Mucosa of stomach (tissue), 1 donor: ENCODE measurements at regions not wholly inside any gene's neighbourhood (a gene's known extent, or its start where the extent isn't known, plus 50 kb on each side); places are given as distances from the start of the nearest gene placed in this dataset.
"Not testable (repeated sequence)": the region's sequence is repeated elsewhere in the genome, so short reads cannot be mapped to it uniquely, and the experiment has no call there.

ENCODE experiments used
- H3K27me3 ChIP-seq: one replicate; pipeline ENCODE4 v1.7.0; 2013; ENCODE audit warnings: mild to moderate bottlenecking, low read length; ENCODE audit not compliant: control insufficient read depth, insufficient read depth
- H3K36me3 ChIP-seq: one replicate; pipeline ENCODE4 v1.7.0; 2013; ENCODE audit warnings: low read length; ENCODE audit not compliant: control insufficient read depth, insufficient read depth
- H3K4me1 ChIP-seq: one replicate; pipeline ENCODE4 v1.7.0; 2013; ENCODE audit warnings: mild to moderate bottlenecking, low read length; ENCODE audit not compliant: control insufficient read depth, insufficient read depth
- H3K4me3 ChIP-seq: one replicate; pipeline ENCODE4 v1.7.0; 2013; ENCODE audit warnings: low read length
- H3K9ac ChIP-seq: one replicate; pipeline ENCODE4 v1.7.0; 2013; ENCODE audit warnings: mild to moderate bottlenecking, low read length, moderate library complexity
- H3K9me3 ChIP-seq: one replicate; pipeline ENCODE4 v1.7.0; 2013; ENCODE audit warnings: mild to moderate bottlenecking, low read length, moderate library complexity; ENCODE audit not compliant: control insufficient read depth
- donor health status: Pancreatic carcinoma.

DNA sequence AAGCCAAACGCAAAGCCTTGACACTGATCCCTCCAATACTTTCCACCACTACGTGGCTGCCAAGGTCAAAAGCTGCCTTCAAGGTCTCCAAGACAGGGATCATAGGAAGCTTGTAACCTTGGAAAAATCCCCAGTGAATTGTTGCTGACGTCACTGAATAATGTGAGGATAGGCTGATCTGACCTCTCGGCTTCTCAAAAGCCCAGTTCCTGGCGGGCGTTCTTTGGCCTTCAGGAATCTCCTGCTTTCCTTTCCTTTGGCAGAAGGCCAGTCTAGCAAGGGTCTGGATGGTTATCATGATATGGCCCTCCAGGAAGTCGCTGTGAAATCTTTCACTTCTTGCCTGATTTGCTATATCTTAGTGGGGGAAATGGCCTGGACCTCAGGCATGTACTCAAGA lies 61.4 kb upstream of the TNFAIP3 start:
- Histone ChIP-seq H3K4me1 (no peaks in the 10 kb centered on the region), H3K36me3 (no peaks in the 10 kb centered on the region), H3K9ac (no peak overlapping the region), H3K9me3 (no peaks in the 10 kb centered on the region), H3K27me3 (no peaks in the 10 kb centered on the region), H3K4me3 (no peak overlapping the region)

DNA sequence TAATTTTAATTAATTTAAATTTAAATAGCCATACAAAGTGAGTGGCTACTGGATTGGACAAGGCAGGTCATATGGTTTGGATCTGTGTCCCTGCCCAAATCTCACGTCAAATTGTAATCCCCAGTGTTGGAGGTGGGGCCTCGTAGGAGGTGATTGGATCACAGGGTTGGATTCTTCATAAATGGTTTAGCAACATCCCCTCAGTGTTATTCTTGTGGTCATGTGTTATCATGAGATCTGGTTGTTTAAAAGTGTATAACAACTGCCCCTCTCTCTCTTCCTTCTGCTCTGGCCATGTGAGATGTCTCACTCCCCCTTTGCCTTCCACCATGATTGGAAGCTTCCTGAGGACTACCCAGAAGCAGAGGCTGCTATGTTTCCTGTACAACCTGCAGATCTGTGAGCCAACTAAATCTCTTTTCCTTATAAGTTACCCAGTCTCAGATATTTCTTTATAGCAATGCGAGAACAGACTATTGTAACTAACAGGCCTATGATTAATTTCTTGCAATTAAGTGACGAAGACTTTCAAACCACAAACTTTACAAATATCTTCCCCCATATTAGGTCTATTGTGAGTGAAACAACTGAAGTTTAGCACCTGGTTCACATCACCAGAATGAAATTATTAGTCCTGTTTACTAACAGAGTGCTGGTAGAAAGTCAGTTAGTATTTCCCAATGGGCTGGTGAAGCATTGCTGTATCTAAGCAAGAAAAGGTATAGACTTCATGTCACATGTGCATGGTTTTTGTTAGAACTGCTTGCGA lies 60.0 kb upstream of the TNFAIP3 start:
- Histone ChIP-seq H3K4me3 (no peak overlapping the region), H3K9me3 (no peaks in the 10 kb centered on the region), H3K36me3 (no peaks in the 10 kb centered on the region), H3K4me1 (peaks cover 8% of the 10 kb centered on the region), H3K27me3 (no peaks in the 10 kb centered on the region), H3K9ac (no peak overlapping the region)

DNA sequence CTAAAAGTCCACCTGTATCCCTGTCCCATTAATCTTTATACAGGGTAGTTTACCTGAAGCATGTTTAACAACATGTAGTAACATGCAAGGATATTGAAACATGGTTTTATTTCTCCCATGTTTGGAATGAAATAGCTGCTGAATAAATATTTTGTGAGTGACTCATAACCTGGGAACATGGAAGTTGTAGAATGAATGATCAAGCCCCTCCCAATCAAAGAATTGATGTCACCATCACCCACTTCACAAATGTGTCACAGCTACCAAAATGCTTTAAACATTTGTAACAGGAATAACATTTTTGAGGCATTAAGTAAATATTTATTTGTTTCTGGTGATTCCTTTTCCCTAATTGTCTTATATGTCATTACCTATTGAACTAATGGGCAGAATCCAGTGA lies 58.9 kb upstream of the TNFAIP3 start:
- Histone ChIP-seq H3K9me3 (no peaks in the 10 kb centered on the region), H3K4me3 (no peak overlapping the region), H3K27me3 (no peaks in the 10 kb centered on the region), H3K36me3 (no peaks in the 10 kb centered on the region), H3K4me1 (peaks cover 8% of the 10 kb centered on the region), H3K9ac (no peak overlapping the region)

DNA sequence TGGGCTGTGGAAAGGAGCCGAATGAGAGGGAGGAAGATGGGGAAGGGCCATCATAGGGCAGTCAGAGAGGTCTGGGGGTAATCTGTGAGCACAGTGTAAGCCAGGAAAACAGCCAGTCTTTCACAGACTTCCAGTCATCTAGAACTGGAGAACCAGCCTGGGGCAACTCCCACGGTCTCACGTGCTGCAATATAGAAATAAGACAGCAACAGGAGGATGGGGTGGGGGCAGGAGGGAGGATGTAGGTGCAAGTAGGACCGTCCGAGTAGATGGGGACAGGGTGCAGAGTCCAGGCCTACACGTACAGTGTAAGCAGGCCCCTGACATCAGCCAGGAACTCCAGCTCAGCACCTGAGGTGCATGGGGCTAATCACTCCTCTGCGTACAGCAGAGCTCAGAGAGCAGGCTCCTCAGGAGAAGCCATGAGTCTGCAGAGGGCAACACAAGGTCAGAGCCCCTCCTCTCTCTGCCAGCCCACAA lies 58.2 kb upstream of the TNFAIP3 start:
- no peaks in the 10 kb centered on the region for H3K9me3 ChIP-seq

DNA sequence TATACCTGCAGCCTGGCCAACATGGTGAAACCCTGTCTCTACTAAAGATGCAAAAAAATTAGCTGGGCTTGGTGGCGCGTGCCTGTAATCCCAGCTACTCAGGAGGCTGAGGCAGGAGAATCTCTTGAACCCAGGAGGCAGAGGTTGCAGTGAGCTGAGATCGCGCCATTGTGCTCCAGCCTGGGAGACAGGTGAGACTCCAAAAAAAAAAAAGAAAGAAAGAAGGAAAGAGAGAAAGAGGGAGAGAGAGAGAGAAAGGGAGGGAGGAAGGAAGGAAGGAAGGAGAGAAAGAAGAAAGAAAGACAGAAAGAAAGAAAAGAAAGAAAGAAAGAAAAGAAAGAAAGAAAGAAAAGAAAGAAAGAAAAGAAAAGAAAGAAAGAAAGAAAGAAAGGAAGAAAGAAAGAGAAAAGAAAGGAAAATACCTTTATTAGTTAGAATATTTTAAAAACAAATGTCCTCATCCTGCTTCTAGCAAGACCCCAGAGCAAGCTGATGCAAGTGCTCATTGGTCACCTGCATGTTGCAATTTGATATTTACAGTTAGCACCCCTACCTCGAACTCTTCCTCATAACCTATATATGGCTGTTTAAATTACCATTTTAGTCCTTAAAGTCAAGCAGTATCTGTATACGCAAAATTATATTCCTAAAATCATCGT lies 57.0 kb upstream of the TNFAIP3 start:
- H3K4me1 ChIP-seq, H3K36me3 ChIP-seq, H3K27me3 ChIP-seq, H3K9me3 ChIP-seq, H3K9ac ChIP-seq, H3K4me3 ChIP-seq: not testable (repeated sequence)

More for the DNA sequence above, 58.2 kb upstream of the TNFAIP3 start:
- Histone ChIP-seq H3K4me3 (no peak overlapping the region), H3K27me3 (no peaks in the 10 kb centered on the region), H3K9ac (no peak overlapping the region), H3K4me1 (peaks cover 8% of the 10 kb centered on the region), H3K36me3 (no peaks in the 10 kb centered on the region)

DNA sequence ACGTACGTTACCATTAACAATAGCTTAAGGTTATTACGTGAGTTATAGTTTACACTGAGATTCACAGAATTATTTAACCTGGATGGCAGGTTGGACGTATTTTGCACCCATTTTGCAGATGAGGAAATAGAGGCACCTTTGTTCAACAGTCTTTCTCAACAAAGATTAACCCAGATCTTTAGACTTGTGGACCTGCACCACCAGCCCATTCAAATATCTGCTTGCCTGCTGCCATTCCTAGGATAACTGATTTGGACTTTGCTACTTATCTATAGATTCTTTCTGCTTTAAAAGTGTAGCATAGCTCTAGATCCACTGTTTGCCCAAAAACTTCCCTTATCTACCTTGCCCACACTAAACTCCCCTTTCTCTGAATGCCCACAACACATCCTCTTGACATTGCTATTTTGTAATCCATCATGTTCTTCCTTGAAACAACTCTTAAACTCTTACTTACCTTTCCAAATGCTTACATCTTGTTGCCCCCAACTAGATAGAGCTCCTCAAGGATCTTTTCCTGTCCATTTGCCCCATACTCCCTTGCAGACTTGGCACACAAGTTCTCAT lies 56.4 kb upstream of the TNFAIP3 start:
- H3K36me3 ChIP-seq, result no peaks in the 10 kb centered on the region
- H3K9ac ChIP-seq, result no peak overlapping the region
- no peaks in the 10 kb centered on the region for H3K9me3 ChIP-seq
- H3K4me1 ChIP-seq, result peaks cover 8% of the 10 kb centered on the region
- H3K27me3 ChIP-seq, result no peaks in the 10 kb centered on the region
- no peak overlapping the region for H3K4me3 ChIP-seq

DNA sequence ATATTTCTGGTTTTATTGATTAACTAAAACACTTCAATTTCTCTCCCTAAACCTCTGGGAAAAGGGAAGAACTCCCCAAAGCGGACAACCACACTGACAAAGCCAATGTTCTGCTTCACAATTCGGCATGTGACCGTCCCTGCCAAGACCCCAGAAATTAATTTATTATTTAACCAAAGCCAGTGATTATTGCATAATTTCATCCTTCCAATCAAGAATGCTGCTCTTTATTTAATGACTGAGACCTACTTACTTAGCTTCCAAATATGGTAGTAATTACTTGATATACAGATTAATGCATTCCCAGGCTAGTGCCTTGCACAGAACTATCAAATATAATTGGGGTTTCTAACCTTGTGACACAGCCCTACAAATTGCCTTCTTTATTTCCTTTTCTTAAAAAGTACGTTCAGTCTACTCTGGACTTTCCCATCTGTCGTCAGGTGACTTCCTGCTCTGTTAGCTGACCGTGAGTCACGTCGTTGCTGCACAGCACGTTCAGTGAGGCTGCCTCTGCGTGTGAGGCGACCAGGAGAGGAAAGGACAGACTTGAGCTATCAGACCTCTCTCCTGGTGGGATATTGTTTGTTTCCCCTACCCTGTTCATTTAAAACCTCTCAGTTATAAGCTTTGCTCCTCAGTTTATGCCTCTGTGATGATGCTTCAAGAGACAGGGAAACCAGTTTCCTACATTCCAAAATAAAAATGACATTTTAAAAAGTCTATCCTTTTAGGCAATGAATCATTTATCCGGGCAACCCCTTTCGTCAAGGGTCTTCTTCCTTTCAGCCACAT lies 55.7 kb upstream of the TNFAIP3 start:
- H3K4me1 ChIP-seq, result peaks cover 13% of the 10 kb centered on the region
- no peaks in the 10 kb centered on the region for H3K27me3 ChIP-seq
- H3K9me3 ChIP-seq, result no peaks in the 10 kb centered on the region
- no peak overlapping the region for H3K4me3 ChIP-seq
- no peak overlapping the region for H3K9ac ChIP-seq
- H3K36me3 ChIP-seq, result no peaks in the 10 kb centered on the region

DNA sequence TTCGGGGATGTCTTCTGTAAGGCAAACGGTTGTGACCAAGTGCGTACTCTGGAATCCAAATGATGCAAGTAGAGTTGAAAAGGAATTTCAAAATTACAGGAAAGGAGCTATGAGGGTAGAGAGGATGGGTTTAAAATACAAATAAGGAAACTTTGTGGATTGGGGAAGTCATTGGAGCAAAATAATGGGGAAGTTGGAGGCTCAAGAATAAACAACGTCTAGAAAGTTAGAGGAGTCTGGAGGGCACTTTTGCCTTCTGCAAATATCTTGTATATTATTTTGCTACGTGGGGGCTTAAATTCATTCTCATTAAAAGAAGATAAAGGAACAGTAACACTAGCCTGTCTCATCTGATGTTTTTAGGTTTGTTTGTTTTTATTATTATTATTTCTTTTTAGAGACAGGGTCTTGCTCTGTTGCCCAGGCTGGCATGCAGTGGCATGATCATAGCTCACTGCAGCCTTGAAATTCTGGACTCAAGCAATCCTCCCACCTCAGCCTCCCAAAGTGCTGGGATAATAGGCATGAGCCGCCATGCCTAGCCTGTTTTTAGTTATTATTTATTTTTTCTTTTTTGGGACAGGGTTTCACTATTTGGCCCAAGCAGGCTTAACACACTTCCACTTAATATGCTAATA lies 55.0 kb upstream of the TNFAIP3 start:
- Histone ChIP-seq H3K9me3 (no peaks in the 10 kb centered on the region), H3K36me3 (no peaks in the 10 kb centered on the region), H3K4me1 (peaks cover 13% of the 10 kb centered on the region), H3K4me3 (no peak overlapping the region), H3K27me3 (no peaks in the 10 kb centered on the region), H3K9ac (no peak overlapping the region)

DNA sequence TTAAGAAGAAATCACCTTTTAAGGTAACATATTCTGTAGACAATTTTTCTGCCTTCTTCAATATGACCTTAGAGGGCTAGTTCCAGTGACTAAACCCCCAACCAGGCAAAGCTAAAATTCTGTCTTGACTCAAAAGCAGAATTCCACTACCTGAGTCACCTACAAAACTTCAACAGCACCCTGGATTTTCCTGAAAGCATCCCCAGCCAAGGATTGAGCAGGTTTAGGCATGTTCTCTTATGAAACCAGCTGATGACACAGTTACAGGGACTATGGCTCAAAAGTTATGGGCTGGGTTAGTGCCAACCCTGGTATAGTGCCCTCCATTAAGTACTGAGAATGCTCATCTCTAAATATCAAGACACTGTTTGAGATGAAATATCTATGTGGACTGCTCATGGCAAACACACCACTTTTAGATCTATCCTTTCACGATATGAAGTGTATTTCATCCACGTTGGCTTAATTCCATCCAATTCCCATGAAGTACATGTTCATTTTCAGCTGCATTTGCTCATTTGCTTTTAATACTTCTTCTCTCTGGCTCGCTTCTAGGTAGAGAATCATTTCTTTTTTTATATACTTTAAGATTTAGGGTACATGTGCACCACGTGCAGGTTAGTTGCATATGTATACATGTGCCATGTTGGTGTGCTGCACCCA lies 53.6 kb upstream of the TNFAIP3 start:
- no peaks in the 10 kb centered on the region for H3K36me3 ChIP-seq
- H3K4me1 ChIP-seq, result peaks cover 13% of the 10 kb centered on the region
- H3K9me3 ChIP-seq, result no peaks in the 10 kb centered on the region
- no peaks in the 10 kb centered on the region for H3K27me3 ChIP-seq
- H3K9ac ChIP-seq, result no peak overlapping the region
- no peak overlapping the region for H3K4me3 ChIP-seq

DNA sequence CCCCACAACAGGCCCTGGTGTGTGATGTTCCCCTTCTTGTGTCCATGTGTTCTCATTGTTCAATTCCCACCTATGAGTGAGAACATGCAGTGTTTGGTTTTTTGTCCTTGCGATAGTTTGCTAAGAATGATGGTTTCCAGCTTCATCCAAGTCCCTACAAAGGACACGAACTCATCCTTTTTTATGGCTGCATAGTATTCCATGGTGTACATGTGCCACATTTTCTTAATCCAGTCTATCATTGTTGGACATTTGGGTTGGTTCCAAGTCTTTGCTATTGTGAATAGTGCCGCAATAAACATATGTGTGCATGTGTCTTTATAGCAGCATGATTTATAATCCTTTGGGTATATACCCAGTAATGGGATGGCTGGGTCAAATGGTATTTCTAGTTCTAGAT lies 53.0 kb upstream of the TNFAIP3 start:
- H3K9me3 ChIP-seq, H3K9ac ChIP-seq, H3K27me3 ChIP-seq, H3K4me3 ChIP-seq, H3K36me3 ChIP-seq: not testable (repeated sequence)
- peaks cover 13% of the 10 kb centered on the region for H3K4me1 ChIP-seq

DNA sequence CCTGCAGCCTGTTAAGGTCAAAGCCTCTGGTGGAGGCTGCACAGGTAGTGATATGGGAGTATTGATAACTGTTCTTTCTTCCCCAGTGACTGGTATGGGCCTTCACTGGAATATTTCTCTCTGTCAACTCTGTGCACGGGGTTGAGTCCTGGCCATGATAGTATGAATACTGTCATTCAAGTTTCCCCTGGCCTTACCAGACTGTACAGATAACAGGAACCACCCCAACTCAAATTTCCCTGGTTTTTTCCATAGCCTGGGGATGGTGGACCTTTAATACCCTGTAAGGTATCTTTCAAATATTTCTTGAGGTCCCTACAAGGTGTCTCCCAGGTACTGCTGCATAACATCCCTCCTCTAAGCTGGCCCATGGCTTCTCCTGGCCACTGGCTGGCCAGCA lies 51.4 kb upstream of the TNFAIP3 start:
- Histone ChIP-seq H3K27me3 (no peaks in the 10 kb centered on the region), H3K36me3 (no peaks in the 10 kb centered on the region), H3K4me3 (no peak overlapping the region), H3K4me1 (peaks cover 13% of the 10 kb centered on the region), H3K9me3 (no peaks in the 10 kb centered on the region), H3K9ac (no peak overlapping the region)
